ENCODE measurements at regions not wholly inside any gene's neighbourhood (a gene's known extent, or its start where the extent isn't known, plus 50 kb on each side); places are given as distances from the start of the nearest gene placed in this dataset.

GRCh38 chr11:45344028-45344427 lies 57.9 kb upstream of the SYT13 start:
- DNase-seq: no peak

- no peak for DNase-seq
Observed at GRCh38 chr11:45343444-45343843, 57.3 kb upstream of the SYT13 start.

DNA sequence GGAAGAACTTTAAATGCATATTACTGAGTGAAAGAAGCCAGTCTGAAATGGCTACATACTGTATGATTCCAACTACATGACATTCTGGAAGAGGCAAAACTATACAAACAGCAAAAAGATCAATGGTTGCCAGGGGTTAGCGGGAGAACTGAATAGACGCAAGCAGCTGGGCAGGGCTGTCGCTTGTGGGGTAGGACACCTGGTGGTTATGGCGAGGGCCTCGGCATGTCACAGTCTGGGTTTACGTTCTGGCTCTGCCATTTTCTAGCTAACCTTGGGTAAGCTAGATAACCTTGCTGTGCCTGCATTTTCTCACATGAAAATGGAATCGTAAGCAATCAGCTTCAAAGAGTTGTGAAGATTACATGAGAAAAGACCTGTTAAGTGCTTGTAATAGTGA lies 55.2 kb upstream of the SYT13 start:
- no peak for DNase-seq

DNA sequence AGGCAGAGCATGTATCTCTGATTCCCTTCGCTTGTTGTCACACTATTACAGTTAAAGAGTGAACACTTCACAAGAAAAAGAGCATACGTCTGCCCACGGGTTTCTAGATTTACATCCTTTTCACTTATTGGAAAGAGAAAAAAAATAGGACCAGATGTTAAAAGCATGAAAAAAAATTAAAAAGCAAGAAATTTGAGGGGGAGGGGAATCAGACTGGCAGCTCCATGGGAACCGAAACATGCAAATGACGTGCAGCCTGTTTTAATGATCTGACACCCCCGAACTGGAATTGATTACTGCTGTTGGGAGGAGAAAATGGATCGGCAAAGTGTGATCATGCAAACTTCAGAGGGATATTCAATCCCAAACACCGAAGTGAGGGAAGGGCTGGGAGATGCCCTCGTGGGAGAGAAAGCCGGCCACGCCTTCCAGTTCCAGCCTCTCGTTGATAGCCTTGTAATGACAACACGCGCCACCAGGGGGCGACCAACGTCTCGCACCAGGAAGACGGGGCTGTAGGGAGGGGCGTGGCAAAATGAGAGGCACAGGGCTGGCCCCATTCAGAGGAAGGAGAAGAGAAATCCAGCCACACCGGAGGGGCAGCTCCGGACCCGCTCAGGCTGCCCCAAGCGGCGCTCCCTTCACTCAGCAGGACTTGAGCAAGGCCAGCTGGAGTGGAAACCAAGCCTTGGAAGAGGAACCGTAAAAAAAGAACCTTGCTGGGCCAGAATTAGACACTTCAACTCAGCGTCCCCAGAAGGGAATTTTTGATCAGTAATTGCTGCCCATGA lies 53.8 kb upstream of the SYT13 start:
- DNase-seq: peak; percentile 83

DNA sequence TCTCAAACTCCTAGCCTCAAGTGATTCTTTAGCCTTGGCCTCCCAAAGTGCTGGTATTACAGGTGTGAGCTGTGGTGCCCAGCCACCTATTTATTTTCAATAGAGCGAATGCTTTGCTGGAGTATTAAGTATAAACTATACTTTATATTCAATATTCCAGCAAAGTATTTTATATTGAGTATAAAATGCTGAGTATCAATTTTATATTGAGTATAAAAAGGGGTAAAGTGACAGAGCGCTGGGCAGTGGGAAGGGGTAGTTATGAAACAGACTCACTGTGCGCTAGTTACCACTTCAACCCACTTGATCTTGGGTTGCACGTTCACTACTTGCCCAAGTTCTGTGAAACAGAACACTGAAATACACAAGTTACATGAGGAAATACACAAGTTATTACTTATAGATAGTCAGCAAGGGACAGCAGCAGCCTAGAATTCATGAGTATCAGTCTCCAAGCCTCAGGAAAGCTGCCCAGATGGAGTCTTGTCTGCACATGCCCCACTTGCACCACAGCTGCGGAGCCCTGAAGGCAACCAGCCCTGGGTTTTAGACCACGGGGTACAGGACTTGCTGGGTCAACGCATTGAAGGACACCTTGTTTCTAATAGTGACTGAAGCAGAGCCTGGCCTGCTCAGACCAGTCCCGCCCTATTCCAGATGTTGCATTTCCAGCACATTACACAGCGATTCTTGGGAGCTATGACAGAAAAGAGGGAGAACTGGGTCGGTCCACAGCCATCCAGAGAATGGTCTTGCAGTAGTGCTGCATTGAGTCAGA lies 51.6 kb upstream of the SYT13 start:
- DNase-seq: peak; percentile 31

DNA sequence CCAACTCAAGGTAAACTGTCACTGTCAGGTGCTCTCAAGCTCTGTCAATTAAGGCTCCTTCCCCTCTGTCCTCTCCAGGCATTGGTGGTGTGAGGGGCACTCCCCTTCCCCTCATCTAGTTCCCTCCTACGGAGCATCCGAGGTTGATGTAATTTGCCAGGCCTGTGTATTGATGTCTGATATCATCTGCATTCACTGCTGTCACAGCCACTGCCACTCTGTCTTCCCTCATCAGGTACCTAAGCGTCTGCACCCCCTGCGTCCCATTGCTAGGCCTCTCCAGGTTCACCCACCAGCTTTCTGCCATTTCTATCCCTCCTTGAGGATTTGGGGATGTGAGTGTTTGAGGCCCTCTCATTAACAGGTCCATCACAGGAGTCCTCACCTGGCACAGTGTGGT lies 50.0 kb upstream of the SYT13 start:
- no peak for DNase-seq

All from hindlimb muscle (tissue), 1 donor.